ENCODE measurements at regions not wholly inside any gene's neighbourhood (a gene's known extent, or its start where the extent isn't known, plus 50 kb on each side); places are given as distances from the start of the nearest gene placed in this dataset.

GRCh38 chr5:162407614-162408013, 340.0 kb downstream of the GABRG2 start:
- no peaks in the 10 kb centered on the region for H3K27me3 Mint-ChIP-seq (ENCODE audit: low read depth)
- no peak for DNase-seq
- no peak overlapping the region for H3K27ac Mint-ChIP-seq
- no peak overlapping the region for H2BK15ac ChIP-seq (ENCODE audit: low read depth, low read length)
- no peaks in the 10 kb centered on the region for H3K9me3 Mint-ChIP-seq
- no peak overlapping the region for H2BK20ac ChIP-seq (ENCODE audit: low read depth, low read length, poor library complexity, severe bottlenecking)
- WGBS (ENCODE audit: extremely low coverage, insufficient read length, low lambda C conversion rate), result no CpG with 5 or more reads among the region's 2 CpGs
- no peak overlapping the region for H4K8ac ChIP-seq (replicated peaks; ENCODE audit: insufficient read length, low read depth, low read length)
- H3K4ac ChIP-seq (ENCODE audit: low read depth, low read length), result no peak overlapping the region
- no peaks in the 10 kb centered on the region for H3K36me3 Mint-ChIP-seq (ENCODE audit: insufficient read depth in 1 of 3, low read depth in 3 of 3)
- H3T11ph ChIP-seq (ENCODE audit: low read length), result no peak overlapping the region
- no peak overlapping the region for H2BK5ac ChIP-seq (ENCODE audit: insufficient read length, low read length)
- H2BK120ac ChIP-seq (ENCODE audit: low read depth, low read length, poor library complexity, severe bottlenecking), result no peak overlapping the region
- H4K5ac ChIP-seq (ENCODE audit: insufficient read length, low read depth, low read length), result no peak overlapping the region
- H3K79me2 ChIP-seq (ENCODE audit: insufficient read depth, low read length), result no peaks in the 10 kb centered on the region
- H4K91ac ChIP-seq (ENCODE audit: insufficient read length, low read depth, low read length), result no peak overlapping the region
- TF ChIP-seq, protein P1, sequence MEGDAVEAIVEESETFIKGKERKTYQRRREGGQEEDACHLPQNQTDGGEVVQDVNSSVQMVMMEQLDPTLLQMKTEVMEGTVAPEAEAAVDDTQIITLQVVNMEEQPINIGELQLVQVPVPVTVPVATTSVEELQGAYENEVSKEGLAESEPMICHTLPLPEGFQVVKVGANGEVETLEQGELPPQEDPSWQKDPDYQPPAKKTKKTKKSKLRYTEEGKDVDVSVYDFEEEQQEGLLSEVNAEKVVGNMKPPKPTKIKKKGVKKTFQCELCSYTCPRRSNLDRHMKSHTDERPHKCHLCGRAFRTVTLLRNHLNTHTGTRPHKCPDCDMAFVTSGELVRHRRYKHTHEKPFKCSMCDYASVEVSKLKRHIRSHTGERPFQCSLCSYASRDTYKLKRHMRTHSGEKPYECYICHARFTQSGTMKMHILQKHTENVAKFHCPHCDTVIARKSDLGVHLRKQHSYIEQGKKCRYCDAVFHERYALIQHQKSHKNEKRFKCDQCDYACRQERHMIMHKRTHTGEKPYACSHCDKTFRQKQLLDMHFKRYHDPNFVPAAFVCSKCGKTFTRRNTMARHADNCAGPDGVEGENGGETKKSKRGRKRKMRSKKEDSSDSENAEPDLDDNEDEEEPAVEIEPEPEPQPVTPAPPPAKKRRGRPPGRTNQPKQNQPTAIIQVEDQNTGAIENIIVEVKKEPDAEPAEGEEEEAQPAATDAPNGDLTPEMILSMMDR (conservative IDR thresholded peaks at IDR 0.05), result no peak
- no peaks in the 10 kb centered on the region for H3K23me2 ChIP-seq (ENCODE audit: insufficient read length, low read depth, low read length, poor library complexity, severe bottlenecking)
- H3K18ac ChIP-seq (ENCODE audit: insufficient read length, low read depth, low read length), result no peak overlapping the region
- H3K9me3 ChIP-seq (ENCODE audit: control insufficient read depth, low read depth, low read length), result no peaks in the 10 kb centered on the region
- no peaks in the 10 kb centered on the region for H3K4me1 ChIP-seq (ENCODE audit: insufficient read depth, low read length)
- H3K27ac ChIP-seq (ENCODE audit: insufficient read length, low read depth, low read length), result no peak overlapping the region
- no peak overlapping the region for H3K9ac ChIP-seq (ENCODE audit: extremely low read depth, insufficient read length, low read length)
- no peaks in the 10 kb centered on the region for H4K20me1 ChIP-seq (ENCODE audit: control insufficient read depth, insufficient read depth, insufficient read length)
- H3K4me3 Mint-ChIP-seq, result no peak overlapping the region
- no peak overlapping the region for H3K4me2 ChIP-seq (ENCODE audit: insufficient read depth, insufficient read length, low read length)
- no peak overlapping the region for H3K56ac ChIP-seq (ENCODE audit: insufficient read length, low read depth, low read length)
- H3K23ac ChIP-seq (ENCODE audit: insufficient read length, low read depth, low read length), result no peak overlapping the region
- H2BK12ac ChIP-seq (ENCODE audit: insufficient read length, low read depth, low read length), result no peak overlapping the region
- no peaks in the 10 kb centered on the region for H3K27me3 ChIP-seq (ENCODE audit: insufficient read depth, low read length)
- H2AFZ ChIP-seq (ENCODE audit: low read length), result no peak overlapping the region
- no peaks in the 10 kb centered on the region for H3K79me1 ChIP-seq (ENCODE audit: insufficient read depth, low read depth, low read length, poor library complexity, severe bottlenecking)
- no peak overlapping the region for H3K14ac ChIP-seq (ENCODE audit: insufficient read depth, low read length)
- H2AK5ac ChIP-seq (ENCODE audit: insufficient read length, low read length), result no peak overlapping the region
- no peaks in the 10 kb centered on the region for H3K4me1 Mint-ChIP-seq
